ENCODE measurements at regions not wholly inside any gene's neighbourhood (a gene's known extent, or its start where the extent isn't known, plus 50 kb on each side); places are given as distances from the start of the nearest gene placed in this dataset.

- no peak for ATAC-seq
- DNase-seq: no peak
- no peak overlapping the region for H3K4me3 ChIP-seq
- no peaks in the 10 kb centered on the region for H3K27me3 ChIP-seq
- intact Hi-C loops (cut with DNase I): no loop called here
- TF ChIP-seq CTCF (IDR thresholded peaks at IDR 0.05) (no peak), POLR2A (IDR thresholded peaks at IDR 0.05) (no peak)
- no peaks in the 10 kb centered on the region for H3K36me3 ChIP-seq (replicated peaks in 1 of 2; ENCODE audit: insufficient read depth in 1 of 2, low read depth in 2 of 2)
- no peaks in the 10 kb centered on the region for H3K4me1 ChIP-seq
- no peak overlapping the region for H3K27ac ChIP-seq
- no peaks in the 10 kb centered on the region for H3K9me3 ChIP-seq
Measured at GRCh38 chr7:17471325-17471724, 172.9 kb downstream of the AHR start.

- Histone ChIP-seq H3K27me3 (no peaks in the 10 kb centered on the region), H3K36me3 (replicated peaks in 1 of 2; ENCODE audit: insufficient read depth in 1 of 2, low read depth in 2 of 2) (no peaks in the 10 kb centered on the region), H3K9me3 (no peaks in the 10 kb centered on the region), H3K4me3 (no peak overlapping the region), H3K4me1 (no peaks in the 10 kb centered on the region), H3K27ac (no peak overlapping the region)
- no peak for ATAC-seq
- intact Hi-C loops (cut with DNase I): no loop called here
- TF ChIP-seq CTCF (IDR thresholded peaks at IDR 0.05): no peak
- TF ChIP-seq POLR2A (IDR thresholded peaks at IDR 0.05): no peak
- DNase-seq: no peak
- WGBS, 2 donors: 75 to 85% methylated on average over 3 of the region's 3 CpGs
Measured at GRCh38 chr7:17472518-17472917, 174.1 kb downstream of the AHR start.

GRCh38 chr7:17472939-17473338, 174.5 kb downstream of the AHR start:
- Histone ChIP-seq H3K36me3 (replicated peaks in 1 of 2; ENCODE audit: insufficient read depth in 1 of 2, low read depth in 2 of 2) (no peaks in the 10 kb centered on the region), H3K9me3 (no peaks in the 10 kb centered on the region), H3K4me1 (no peaks in the 10 kb centered on the region), H3K27me3 (no peaks in the 10 kb centered on the region), H3K27ac (no peak overlapping the region), H3K4me3 (no peak overlapping the region)
- 83 to 89% methylated on average over 2 of the region's 2 CpGs for WGBS, 2 donors
- TF ChIP-seq CTCF (IDR thresholded peaks at IDR 0.05): no peak
- DNase-seq (no peak), ATAC-seq (no peak)
- intact Hi-C loops (cut with DNase I): no loop called here

GRCh38 chr7:17474724-17475344, 176.4 kb downstream of the AHR start:
- no peak for TF ChIP-seq POLR2A (IDR thresholded peaks at IDR 0.05)
- TF ChIP-seq CTCF (IDR thresholded peaks at IDR 0.05): no peak
- 78 to 81% methylated on average over 13 of the region's 13 CpGs for WGBS, 2 donors
- no peaks in the 10 kb centered on the region for H3K9me3 ChIP-seq
- intact Hi-C loops (cut with DNase I): no loop called here
- no peak overlapping the region for H3K4me3 ChIP-seq
- no peak overlapping the region for H3K27ac ChIP-seq
- H3K36me3 ChIP-seq (replicated peaks in 1 of 2; ENCODE audit: insufficient read depth in 1 of 2, low read depth in 2 of 2): no peaks in the 10 kb centered on the region
- H3K27me3 ChIP-seq: no peaks in the 10 kb centered on the region
- DNase-seq: no peak
- no peak for ATAC-seq
- no peaks in the 10 kb centered on the region for H3K4me1 ChIP-seq

- no peak for ATAC-seq
- no peaks in the 10 kb centered on the region for H3K4me1 ChIP-seq
Measured at GRCh38 chr7:17477182-17477581, 178.7 kb downstream of the AHR start.

More at GRCh38 chr7:17477182-17477581, 178.7 kb downstream of the AHR start:
- no peaks in the 10 kb centered on the region for H3K9me3 ChIP-seq
- 63 to 70% methylated on average over 2 of the region's 2 CpGs for WGBS, 2 donors
- no peaks in the 10 kb centered on the region for H3K27me3 ChIP-seq
- no peak for DNase-seq
- H3K36me3 ChIP-seq (replicated peaks in 1 of 2; ENCODE audit: insufficient read depth in 1 of 2, low read depth in 2 of 2): no peaks in the 10 kb centered on the region
- no peak overlapping the region for H3K4me3 ChIP-seq
- intact Hi-C loops (cut with DNase I): no loop called here
- no peak overlapping the region for H3K27ac ChIP-seq
- TF ChIP-seq CTCF (IDR thresholded peaks at IDR 0.05): no peak
- no peak for TF ChIP-seq POLR2A (IDR thresholded peaks at IDR 0.05)
